ENCODE measurements at regions not wholly inside any gene's neighbourhood (a gene's known extent, or its start where the extent isn't known, plus 50 kb on each side); places are given as distances from the start of the nearest gene placed in this dataset.

GRCh38 chr13:54927538-54927937 lies 1898.9 kb downstream of the OLFM4 start:
- TF ChIP-seq, protein P1, sequence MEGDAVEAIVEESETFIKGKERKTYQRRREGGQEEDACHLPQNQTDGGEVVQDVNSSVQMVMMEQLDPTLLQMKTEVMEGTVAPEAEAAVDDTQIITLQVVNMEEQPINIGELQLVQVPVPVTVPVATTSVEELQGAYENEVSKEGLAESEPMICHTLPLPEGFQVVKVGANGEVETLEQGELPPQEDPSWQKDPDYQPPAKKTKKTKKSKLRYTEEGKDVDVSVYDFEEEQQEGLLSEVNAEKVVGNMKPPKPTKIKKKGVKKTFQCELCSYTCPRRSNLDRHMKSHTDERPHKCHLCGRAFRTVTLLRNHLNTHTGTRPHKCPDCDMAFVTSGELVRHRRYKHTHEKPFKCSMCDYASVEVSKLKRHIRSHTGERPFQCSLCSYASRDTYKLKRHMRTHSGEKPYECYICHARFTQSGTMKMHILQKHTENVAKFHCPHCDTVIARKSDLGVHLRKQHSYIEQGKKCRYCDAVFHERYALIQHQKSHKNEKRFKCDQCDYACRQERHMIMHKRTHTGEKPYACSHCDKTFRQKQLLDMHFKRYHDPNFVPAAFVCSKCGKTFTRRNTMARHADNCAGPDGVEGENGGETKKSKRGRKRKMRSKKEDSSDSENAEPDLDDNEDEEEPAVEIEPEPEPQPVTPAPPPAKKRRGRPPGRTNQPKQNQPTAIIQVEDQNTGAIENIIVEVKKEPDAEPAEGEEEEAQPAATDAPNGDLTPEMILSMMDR (conservative IDR thresholded peaks at IDR 0.05; ENCODE audit: low read depth, low read length), result no peak
- TF ChIP-seq EZH2 (IDR thresholded peaks at IDR 0.05; ENCODE audit: borderline replicate concordance, low read depth, low read length, poor library complexity, severe bottlenecking), result no peak
